ENCODE measurements at regions not wholly inside any gene's neighbourhood (a gene's known extent, or its start where the extent isn't known, plus 50 kb on each side); places are given as distances from the start of the nearest gene placed in this dataset.

DNA sequence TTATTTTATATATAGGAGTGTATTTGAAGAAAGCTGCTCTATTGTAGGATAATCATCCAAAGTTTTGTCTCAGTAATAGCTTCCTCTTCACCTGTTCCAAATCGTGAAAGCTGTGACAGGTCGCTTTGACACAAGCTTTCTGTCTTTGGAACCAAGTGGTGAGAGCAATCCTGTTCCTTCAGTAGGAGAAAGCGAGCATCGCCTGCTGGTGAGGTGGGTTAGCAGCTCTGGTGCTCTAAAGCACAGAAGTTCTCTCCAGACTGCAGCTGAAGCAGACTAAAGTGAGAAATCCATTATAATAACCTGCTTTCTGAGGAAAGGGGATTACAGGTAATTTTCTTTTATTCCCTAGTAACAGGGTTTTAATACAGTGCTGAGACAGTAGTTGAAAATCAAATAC is 803.8 kb downstream of the ADGRL2 start:
- Histone ChIP-seq H3K27me3 (ENCODE audit: low read depth) (no peaks in the 10 kb centered on the region), H3K4me3 (no peak overlapping the region), H3K9me3 (replicated peaks) (no peaks in the 10 kb centered on the region), H3K4me1 (no peaks in the 10 kb centered on the region), H3K36me3 (no peaks in the 10 kb centered on the region), H3K27ac (replicated peaks) (no peak overlapping the region)
- no peak for DNase-seq
- intact Hi-C loops (cut with micrococcal nuclease) = no loop called here
- TF ChIP-seq, protein P1, sequence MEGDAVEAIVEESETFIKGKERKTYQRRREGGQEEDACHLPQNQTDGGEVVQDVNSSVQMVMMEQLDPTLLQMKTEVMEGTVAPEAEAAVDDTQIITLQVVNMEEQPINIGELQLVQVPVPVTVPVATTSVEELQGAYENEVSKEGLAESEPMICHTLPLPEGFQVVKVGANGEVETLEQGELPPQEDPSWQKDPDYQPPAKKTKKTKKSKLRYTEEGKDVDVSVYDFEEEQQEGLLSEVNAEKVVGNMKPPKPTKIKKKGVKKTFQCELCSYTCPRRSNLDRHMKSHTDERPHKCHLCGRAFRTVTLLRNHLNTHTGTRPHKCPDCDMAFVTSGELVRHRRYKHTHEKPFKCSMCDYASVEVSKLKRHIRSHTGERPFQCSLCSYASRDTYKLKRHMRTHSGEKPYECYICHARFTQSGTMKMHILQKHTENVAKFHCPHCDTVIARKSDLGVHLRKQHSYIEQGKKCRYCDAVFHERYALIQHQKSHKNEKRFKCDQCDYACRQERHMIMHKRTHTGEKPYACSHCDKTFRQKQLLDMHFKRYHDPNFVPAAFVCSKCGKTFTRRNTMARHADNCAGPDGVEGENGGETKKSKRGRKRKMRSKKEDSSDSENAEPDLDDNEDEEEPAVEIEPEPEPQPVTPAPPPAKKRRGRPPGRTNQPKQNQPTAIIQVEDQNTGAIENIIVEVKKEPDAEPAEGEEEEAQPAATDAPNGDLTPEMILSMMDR (IDR thresholded peaks at IDR 0.05; ENCODE audit: borderline replicate concordance) = no peak

DNA sequence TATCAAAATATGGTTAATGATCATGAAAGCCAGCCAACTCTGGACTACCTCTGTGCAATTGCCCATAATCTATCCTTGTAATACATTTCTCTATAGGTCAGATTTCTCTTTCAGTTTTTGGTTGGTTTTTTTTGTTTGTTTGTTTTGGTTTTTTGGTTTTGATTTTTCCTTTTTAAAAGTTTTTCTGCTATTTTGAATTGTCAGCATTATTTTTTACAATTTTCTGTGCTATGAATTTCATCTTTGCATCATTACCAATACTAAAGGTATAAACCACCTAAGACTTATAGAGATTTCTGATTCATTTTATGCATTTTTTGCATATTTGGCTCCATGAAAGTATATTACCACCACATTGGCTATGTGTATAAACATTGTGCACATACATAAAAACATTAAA is 799.6 kb downstream of the ADGRL2 start:
- no peak for DNase-seq
- no peaks in the 10 kb centered on the region for H3K9me3 ChIP-seq (replicated peaks)
- peaks cover 5% of the 10 kb centered on the region for H3K4me1 ChIP-seq
- no peak overlapping the region for H3K27ac ChIP-seq (replicated peaks)
- TF ChIP-seq, protein P1 (IDR thresholded peaks at IDR 0.05; ENCODE audit: borderline replicate concordance) = no peak
- intact Hi-C loops (cut with micrococcal nuclease) = no loop called here
- no peak overlapping the region for H3K4me3 ChIP-seq
- no peaks in the 10 kb centered on the region for H3K27me3 ChIP-seq (ENCODE audit: low read depth)
- no peaks in the 10 kb centered on the region for H3K36me3 ChIP-seq

DNA sequence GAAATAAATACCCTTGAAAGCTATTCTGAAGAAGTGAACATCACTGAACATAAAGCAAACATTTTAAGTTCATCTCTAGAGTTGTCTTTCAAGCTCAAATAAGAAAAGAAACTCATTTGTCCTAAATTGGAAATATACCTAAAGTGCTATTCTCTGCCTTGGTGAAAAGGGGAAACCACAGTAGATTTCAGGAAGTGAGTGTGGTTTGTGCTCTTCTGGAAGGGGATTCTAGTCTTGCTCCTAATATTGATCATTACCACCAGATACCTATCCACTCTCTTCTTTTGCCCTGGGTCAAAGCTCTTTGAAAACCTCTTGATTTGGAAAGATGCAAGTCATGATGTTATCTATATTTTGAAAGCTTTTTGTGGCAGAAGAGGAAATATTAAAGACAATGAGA is 798.1 kb downstream of the ADGRL2 start:
- intact Hi-C loops (cut with micrococcal nuclease) = no loop called here
- DNase-seq = no peak
- H3K27ac ChIP-seq (replicated peaks) = no peak overlapping the region
- no peaks in the 10 kb centered on the region for H3K9me3 ChIP-seq (replicated peaks)
- no peak overlapping the region for H3K4me3 ChIP-seq
- TF ChIP-seq, protein P1 (IDR thresholded peaks at IDR 0.05; ENCODE audit: borderline replicate concordance) = no peak
- H3K4me1 ChIP-seq = peaks cover 5% of the 10 kb centered on the region
- no peaks in the 10 kb centered on the region for H3K27me3 ChIP-seq (ENCODE audit: low read depth)
- no peaks in the 10 kb centered on the region for H3K36me3 ChIP-seq

DNA sequence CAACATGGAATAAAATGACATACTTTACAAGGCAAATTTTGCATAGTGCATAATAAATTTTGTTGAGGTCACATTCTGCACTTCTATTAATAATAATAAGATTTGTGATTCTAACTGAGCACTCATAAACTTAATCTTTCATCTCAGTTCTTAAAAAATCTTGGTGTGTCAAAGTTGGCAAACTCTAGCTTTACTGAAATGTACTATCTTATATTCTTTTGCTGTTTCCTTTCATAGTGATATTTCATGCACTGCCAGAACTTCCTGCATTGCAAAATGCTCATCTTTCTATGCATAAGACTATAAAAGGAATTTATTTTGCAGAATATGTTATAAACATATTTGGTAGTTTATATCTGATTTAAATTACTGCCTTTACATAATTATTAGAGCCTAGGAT is 797.6 kb downstream of the ADGRL2 start:
- TF ChIP-seq, protein P1 (IDR thresholded peaks at IDR 0.05; ENCODE audit: borderline replicate concordance) = no peak
- no peak overlapping the region for H3K4me3 ChIP-seq
- no peaks in the 10 kb centered on the region for H3K9me3 ChIP-seq (replicated peaks)
- H3K4me1 ChIP-seq = peaks cover 5% of the 10 kb centered on the region
- intact Hi-C loops (cut with micrococcal nuclease) = no loop called here
- DNase-seq = no peak
- H3K27ac ChIP-seq (replicated peaks) = no peak overlapping the region
- no peaks in the 10 kb centered on the region for H3K27me3 ChIP-seq (ENCODE audit: low read depth)
- H3K36me3 ChIP-seq = no peaks in the 10 kb centered on the region

DNA sequence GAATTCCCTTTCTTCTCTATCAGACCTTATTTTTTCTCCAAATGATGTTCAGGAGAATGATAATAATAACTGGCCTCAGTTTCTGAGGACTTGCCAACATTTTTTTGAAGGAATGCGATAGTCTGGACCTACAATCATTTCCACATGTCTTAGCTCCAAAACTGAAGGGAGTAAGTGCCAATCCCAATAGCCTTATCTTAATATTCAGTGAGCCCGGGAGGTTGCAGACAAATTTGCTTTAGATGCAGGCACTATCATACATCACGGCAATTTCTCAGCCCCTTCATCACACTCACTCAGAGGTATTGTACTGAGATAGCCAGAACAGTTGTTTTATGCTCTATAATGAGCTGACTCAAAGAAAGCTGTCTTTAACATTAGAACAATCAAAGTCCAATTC is 796.9 kb downstream of the ADGRL2 start:
- peaks cover 5% of the 10 kb centered on the region for H3K4me1 ChIP-seq
- no peak for DNase-seq
- H3K36me3 ChIP-seq = no peaks in the 10 kb centered on the region
- no peak overlapping the region for H3K4me3 ChIP-seq
- no peak overlapping the region for H3K27ac ChIP-seq (replicated peaks)
- TF ChIP-seq, protein P1 (IDR thresholded peaks at IDR 0.05; ENCODE audit: borderline replicate concordance) = no peak
- H3K9me3 ChIP-seq (replicated peaks) = no peaks in the 10 kb centered on the region
- intact Hi-C loops (cut with micrococcal nuclease) = no loop called here
- H3K27me3 ChIP-seq (ENCODE audit: low read depth) = no peaks in the 10 kb centered on the region

DNA sequence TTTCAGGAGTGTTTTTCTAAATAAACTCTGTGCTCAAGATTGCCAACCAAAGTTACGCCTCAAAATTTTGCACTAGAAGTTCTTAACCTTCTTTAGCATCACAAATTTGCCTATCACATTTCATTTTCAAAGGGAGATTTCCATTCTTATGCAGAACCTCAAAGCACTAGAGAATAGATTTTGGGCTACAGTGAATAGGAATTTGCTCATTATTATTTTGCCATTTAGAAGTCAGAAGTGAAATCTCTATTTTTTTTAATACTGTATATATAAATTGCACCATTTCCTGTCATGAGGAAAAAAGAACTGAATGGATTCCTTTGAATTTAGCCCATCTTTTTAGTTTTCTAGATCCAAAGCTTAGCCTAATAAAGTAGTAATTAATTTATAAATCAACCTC is 796.4 kb downstream of the ADGRL2 start:
- Histone ChIP-seq H3K4me3 (no peak overlapping the region), H3K27me3 (ENCODE audit: low read depth) (no peaks in the 10 kb centered on the region), H3K27ac (replicated peaks) (no peak overlapping the region), H3K36me3 (no peaks in the 10 kb centered on the region), H3K9me3 (replicated peaks) (no peaks in the 10 kb centered on the region), H3K4me1 (peaks cover 5% of the 10 kb centered on the region)
- intact Hi-C loops (cut with micrococcal nuclease) = no loop called here
- no peak for DNase-seq
- TF ChIP-seq, protein P1 (IDR thresholded peaks at IDR 0.05; ENCODE audit: borderline replicate concordance) = no peak

All from left ventricle myocardium inferior (tissue), 1 donor.